ENCODE measurements at regions not wholly inside any gene's neighbourhood (a gene's known extent, or its start where the extent isn't known, plus 50 kb on each side); places are given as distances from the start of the nearest gene placed in this dataset.

DNA sequence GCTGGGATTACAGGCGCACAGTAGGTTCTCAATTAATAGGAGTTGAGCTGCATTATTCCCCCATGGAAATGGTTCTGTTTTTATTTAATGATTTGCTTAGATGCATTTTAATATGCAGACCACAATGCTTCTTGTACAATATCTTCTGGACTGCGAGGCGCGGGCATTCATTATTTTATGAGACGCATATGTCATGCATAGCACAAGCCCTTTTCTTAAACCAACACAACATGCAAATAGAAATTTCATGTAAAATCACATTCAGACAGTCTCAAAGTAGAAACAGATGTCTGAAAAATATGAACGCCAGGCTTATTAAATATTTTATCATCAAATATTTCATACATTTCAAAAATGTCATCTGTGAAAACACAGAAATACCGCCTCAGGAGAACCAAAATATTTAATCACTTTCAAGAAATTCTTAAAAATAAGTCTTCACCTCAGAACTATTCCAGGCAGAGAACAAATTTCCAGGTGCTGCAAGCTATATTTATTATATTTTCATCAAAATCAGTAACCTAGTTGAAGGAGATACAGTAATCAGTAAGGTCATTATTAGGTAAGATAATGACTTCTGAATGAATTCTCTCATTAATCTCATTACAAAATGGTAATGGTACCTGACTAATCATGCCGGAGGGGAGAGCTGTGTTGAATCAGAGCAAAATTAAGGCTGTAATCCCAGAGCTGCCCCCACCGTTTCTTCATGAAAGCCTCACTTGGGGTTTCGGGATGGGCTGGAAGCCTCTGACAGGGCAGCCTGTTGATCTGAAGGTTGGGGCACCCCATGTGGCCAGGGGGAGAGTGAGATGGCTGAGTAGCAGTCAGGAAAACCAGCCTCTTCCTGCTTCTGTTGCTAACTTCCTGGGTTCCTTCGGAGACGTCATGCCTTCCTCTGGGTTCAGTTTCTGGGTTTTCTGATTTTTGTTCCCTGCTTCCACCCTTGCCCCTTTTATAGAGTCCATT is 133.9 kb upstream of the ZNF618 start (continued):
- TF ChIP-seq SMC3 (IDR thresholded peaks at IDR 0.05; ENCODE audit: low read depth, low read length): no peak

DNA sequence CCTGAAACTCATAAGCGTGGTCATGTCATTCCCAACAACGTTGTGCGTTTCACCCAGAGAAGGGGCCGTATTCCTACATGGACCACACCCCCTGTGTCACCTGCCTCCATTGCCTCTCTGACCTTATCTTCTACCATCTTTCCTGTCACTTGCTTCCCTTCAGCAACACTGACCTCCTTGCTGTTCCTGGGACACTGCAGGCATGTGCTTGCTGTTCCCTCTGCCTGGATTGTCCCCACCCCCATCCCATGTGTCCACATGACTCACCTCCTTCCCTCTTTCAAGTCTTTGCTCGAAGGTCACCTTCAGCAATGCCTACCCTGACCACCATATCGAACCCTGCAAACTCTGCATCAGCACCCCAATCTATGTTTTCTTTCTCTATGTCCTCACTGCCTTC is 133.2 kb upstream of the ZNF618 start:
- no peak overlapping the region for H2BK5ac ChIP-seq (ENCODE audit: low read depth, low read length, poor library complexity, severe bottlenecking)
- peaks cover 25% of the 10 kb centered on the region for H3K27me3 ChIP-seq (ENCODE audit: control insufficient read depth, insufficient read depth, low read length)
- no peak overlapping the region for H2AK5ac ChIP-seq (ENCODE audit: low read depth, low read length)
- no peak overlapping the region for H3K18ac ChIP-seq (ENCODE audit: low read depth, low read length)
- no peaks in the 10 kb centered on the region for H3K36me3 ChIP-seq (ENCODE audit: control insufficient read depth, insufficient read depth, low read length)
- dilution Hi-C loops (cut with HindIII; ENCODE audit: low sequenced_read_pairs, unreplicated experiment): no loop called here
- H4K8ac ChIP-seq (ENCODE audit: low read depth in 2 of 2, low read length in 2 of 2): no peak overlapping the region
- no peaks in the 10 kb centered on the region for H4K20me1 ChIP-seq (ENCODE audit: insufficient read depth, low read length)
- no peak overlapping the region for H4K91ac ChIP-seq (ENCODE audit: insufficient read depth, low read depth, low read length)
- H4K5ac ChIP-seq (ENCODE audit: low read depth, low read length): no peak overlapping the region
- no peaks in the 10 kb centered on the region for H3K79me1 ChIP-seq (ENCODE audit: low read depth in 1 of 2, low read length in 2 of 2)
- H3K23ac ChIP-seq (ENCODE audit: low read depth, low read length): no peak overlapping the region
- no peak overlapping the region for H3K4me3 ChIP-seq (ENCODE audit: insufficient read depth, low read depth, low read length)
- ATAC-seq (ENCODE audit: low read depth) (no peak), DNase-seq (no peak)
- ChIA-PET POLR2A (ENCODE audit: unreplicated experiment) (no interaction called here), CTCF (no interaction called here)
- no peaks in the 10 kb centered on the region for H3K9me1 ChIP-seq (ENCODE audit: insufficient read depth, low read length)
- H2BK120ac ChIP-seq (ENCODE audit: low read depth, low read length): no peak overlapping the region
- H3K9ac ChIP-seq (ENCODE audit: low read depth, low read length): no peak overlapping the region
- H2BK20ac ChIP-seq (ENCODE audit: low read depth, low read length): no peak overlapping the region
- no peak overlapping the region for H2AFZ ChIP-seq (replicated peaks; ENCODE audit: low read length, poor library complexity)
- H3K4me1 ChIP-seq (ENCODE audit: control insufficient read depth, insufficient read depth, low read length): no peaks in the 10 kb centered on the region
- H3K14ac ChIP-seq (replicated peaks; ENCODE audit: low read depth, low read length): no peak overlapping the region
- H3K9me3 ChIP-seq (ENCODE audit: control insufficient read depth, insufficient read depth, low read length): no peaks in the 10 kb centered on the region; the same call in 1 of the 2 replicates
- no TSS peak for BruUV-seq (replicated peaks)
- H3K4me2 ChIP-seq (ENCODE audit: low read depth, low read length): no peak overlapping the region
- in situ Hi-C loops (cut with MboI; ENCODE audit: low sequenced_read_pairs): no loop called here
- intact Hi-C loops (cut with micrococcal nuclease): no loop called here
- H2AK9ac ChIP-seq (replicated peaks; ENCODE audit: low read depth, low read length, poor library complexity): no peak overlapping the region
- WGBS, 2 experiments (ENCODE audit: extremely low coverage in 2 of 2, insufficient read length in 1 of 2): 66% methylated on average over 4 of the region's 6 CpGs; no CpG with 5 or more reads in 1 of the 2 experiments
- no peak overlapping the region for H2BK15ac ChIP-seq (ENCODE audit: low read depth, low read length)
- no peak overlapping the region for H3K27ac ChIP-seq (ENCODE audit: insufficient read depth, low read length)
- no peak overlapping the region for H3K56ac ChIP-seq (ENCODE audit: extremely low read depth, insufficient read depth, low read length)
- no peak overlapping the region for H3K4ac ChIP-seq (ENCODE audit: low read depth, low read length)
- no peak for TF ChIP-seq FOS (IDR thresholded peaks at IDR 0.05; ENCODE audit: low read depth, low read length)
- no peak for TF ChIP-seq SMC3 (IDR thresholded peaks at IDR 0.05; ENCODE audit: low read depth, low read length)
- TF ChIP-seq MXI1 (IDR thresholded peaks at IDR 0.05; ENCODE audit: borderline replicate concordance, low read depth, low read length): no peak
- TF ChIP-seq RFX5 (IDR thresholded peaks at IDR 0.05; ENCODE audit: low read depth, low read length): no peak
- no peak for TF ChIP-seq POLR2A (IDR thresholded peaks at IDR 0.05; ENCODE audit: low read depth, low read length)
- no peak for TF ChIP-seq CHD1 (IDR thresholded peaks at IDR 0.05; ENCODE audit: low read depth, low read length)
- TF ChIP-seq MAZ (IDR thresholded peaks at IDR 0.05; ENCODE audit: borderline replicate concordance, low read depth, low read length): no peak
- TF ChIP-seq RAD21 (IDR thresholded peaks at IDR 0.05; ENCODE audit: low read length): no peak
- TF ChIP-seq, protein P1, sequence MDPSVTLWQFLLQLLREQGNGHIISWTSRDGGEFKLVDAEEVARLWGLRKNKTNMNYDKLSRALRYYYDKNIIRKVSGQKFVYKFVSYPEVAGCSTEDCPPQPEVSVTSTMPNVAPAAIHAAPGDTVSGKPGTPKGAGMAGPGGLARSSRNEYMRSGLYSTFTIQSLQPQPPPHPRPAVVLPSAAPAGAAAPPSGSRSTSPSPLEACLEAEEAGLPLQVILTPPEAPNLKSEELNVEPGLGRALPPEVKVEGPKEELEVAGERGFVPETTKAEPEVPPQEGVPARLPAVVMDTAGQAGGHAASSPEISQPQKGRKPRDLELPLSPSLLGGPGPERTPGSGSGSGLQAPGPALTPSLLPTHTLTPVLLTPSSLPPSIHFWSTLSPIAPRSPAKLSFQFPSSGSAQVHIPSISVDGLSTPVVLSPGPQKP (IDR thresholded peaks at IDR 0.05; ENCODE audit: borderline replicate concordance, low read depth, low read length): no peak
- TF ChIP-seq BHLHE40 (IDR thresholded peaks at IDR 0.05; ENCODE audit: low read depth, low read length): no peak
- TF ChIP-seq, protein P2, sequence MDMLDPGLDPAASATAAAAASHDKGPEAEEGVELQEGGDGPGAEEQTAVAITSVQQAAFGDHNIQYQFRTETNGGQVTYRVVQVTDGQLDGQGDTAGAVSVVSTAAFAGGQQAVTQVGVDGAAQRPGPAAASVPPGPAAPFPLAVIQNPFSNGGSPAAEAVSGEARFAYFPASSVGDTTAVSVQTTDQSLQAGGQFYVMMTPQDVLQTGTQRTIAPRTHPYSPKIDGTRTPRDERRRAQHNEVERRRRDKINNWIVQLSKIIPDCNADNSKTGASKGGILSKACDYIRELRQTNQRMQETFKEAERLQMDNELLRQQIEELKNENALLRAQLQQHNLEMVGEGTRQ (IDR thresholded peaks at IDR 0.05; ENCODE audit: low read depth, low read length): no peak
- TF ChIP-seq, protein P3, sequence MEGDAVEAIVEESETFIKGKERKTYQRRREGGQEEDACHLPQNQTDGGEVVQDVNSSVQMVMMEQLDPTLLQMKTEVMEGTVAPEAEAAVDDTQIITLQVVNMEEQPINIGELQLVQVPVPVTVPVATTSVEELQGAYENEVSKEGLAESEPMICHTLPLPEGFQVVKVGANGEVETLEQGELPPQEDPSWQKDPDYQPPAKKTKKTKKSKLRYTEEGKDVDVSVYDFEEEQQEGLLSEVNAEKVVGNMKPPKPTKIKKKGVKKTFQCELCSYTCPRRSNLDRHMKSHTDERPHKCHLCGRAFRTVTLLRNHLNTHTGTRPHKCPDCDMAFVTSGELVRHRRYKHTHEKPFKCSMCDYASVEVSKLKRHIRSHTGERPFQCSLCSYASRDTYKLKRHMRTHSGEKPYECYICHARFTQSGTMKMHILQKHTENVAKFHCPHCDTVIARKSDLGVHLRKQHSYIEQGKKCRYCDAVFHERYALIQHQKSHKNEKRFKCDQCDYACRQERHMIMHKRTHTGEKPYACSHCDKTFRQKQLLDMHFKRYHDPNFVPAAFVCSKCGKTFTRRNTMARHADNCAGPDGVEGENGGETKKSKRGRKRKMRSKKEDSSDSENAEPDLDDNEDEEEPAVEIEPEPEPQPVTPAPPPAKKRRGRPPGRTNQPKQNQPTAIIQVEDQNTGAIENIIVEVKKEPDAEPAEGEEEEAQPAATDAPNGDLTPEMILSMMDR (conservative IDR thresholded peaks at IDR 0.05; ENCODE audit: low read depth, low read length): no peak
- TF ChIP-seq MAFK (IDR thresholded peaks at IDR 0.05; ENCODE audit: low read depth, low read length): no peak

Measured in IMR-90 (cell line).